AG09319 (cell line): ENCODE measurements at regions not wholly inside any gene's neighbourhood (a gene's known extent, or its start where the extent isn't known, plus 50 kb on each side); places are given as distances from the start of the nearest gene placed in this dataset.

Experiments used
- DNase-seq: peaks from one replicate; pipeline ENCODE4 v3.0.0-alpha.2; 2010; ENCODE audit warnings: low read depth; ENCODE audit errors: extremely low read depth
- CTCF ChIP-seq: IDR thresholded peaks from 2 replicates; pipeline ENCODE4 v1.5.1; 2011; ENCODE audit warnings: low read depth, mild to moderate bottlenecking, inconsistent platforms, low read length, moderate library complexity

GRCh38 chr3:101085752-101086151 is 92.5 kb upstream of the ABI3BP start:
- no peak for DNase-seq
- TF ChIP-seq CTCF = no peak

- no peak for DNase-seq
- no peak for TF ChIP-seq CTCF
Measured at GRCh38 chr3:101084404-101084803, 91.2 kb upstream of the ABI3BP start.

GRCh38 chr3:101081999-101082398 is 88.8 kb upstream of the ABI3BP start:
- TF ChIP-seq CTCF = no peak
- peak; percentile 43 for DNase-seq

- no peak for TF ChIP-seq CTCF
Measured at GRCh38 chr3:101081446-101081845, 88.2 kb upstream of the ABI3BP start.

GRCh38 chr3:101077361-101078011 is 84.3 kb upstream of the ABI3BP start:
- no peak for TF ChIP-seq CTCF
- DNase-seq = no peak

More at GRCh38 chr3:101081446-101081845, 88.2 kb upstream of the ABI3BP start:
- DNase-seq = no peak

GRCh38 chr3:101074518-101074917 is 81.3 kb upstream of the ABI3BP start:
- no peak for TF ChIP-seq CTCF
- DNase-seq = no peak

- no peak for DNase-seq
- TF ChIP-seq CTCF = no peak
Measured at GRCh38 chr3:101072300-101072699, 79.1 kb upstream of the ABI3BP start.
